Hepatocyte (in vitro differentiated cells): ENCODE measurements at regions not wholly inside any gene's neighbourhood (a gene's known extent, or its start where the extent isn't known, plus 50 kb on each side); places are given as distances from the start of the nearest gene placed in this dataset.
A peak's percentile ranks its signal among the peaks of the same experiment; 100 is the strongest.

Source experiments
- DNase-seq: peaks from one replicate; pipeline ENCODE4 v3.0.0-alpha.2; 2016; ENCODE audit warnings: low spot score
- H2AFZ ChIP-seq: fragments of 200-600 bp; sonication (generic); 2 replicates; pipeline ENCODE4 v1.6.0; 2016; ENCODE audit warnings: antibody characterized with exemption, mild to moderate bottlenecking
- H3K27ac ChIP-seq: fragments of 200-600 bp; sonication (generic); 2 replicates; pipeline ENCODE4 v1.5.1; 2016; ENCODE audit warnings: mild to moderate bottlenecking
- H3K27me3 ChIP-seq: fragments of 200-600 bp; sonication (generic); 2 replicates; pipeline ENCODE4 v1.6.1; 2016
- H3K36me3 ChIP-seq: fragments of 200-600 bp; sonication (generic); replicated peaks from 2 replicates; pipeline ENCODE4 v1.5.1; 2016; ENCODE audit warnings: low read depth; ENCODE audit not compliant: insufficient read depth
- H3K4me1 ChIP-seq: fragments of 200-600 bp; sonication (generic); 2 replicates; pipeline ENCODE4 v1.5.1; 2016; ENCODE audit warnings: mild to moderate bottlenecking, moderate library complexity; ENCODE audit not compliant: insufficient read depth
- H3K4me2 ChIP-seq: fragments of 200-600 bp; sonication (generic); 2 replicates; pipeline ENCODE4 v1.6.0; 2016
- H3K4me3 ChIP-seq: fragments of 200-600 bp; sonication (generic); 2 replicates; pipeline ENCODE4 v1.5.1; 2016; ENCODE audit warnings: mild to moderate bottlenecking
- H3K79me2 ChIP-seq: fragments of 200-600 bp; sonication (generic); 2 replicates; pipeline ENCODE4 v1.6.0; 2017; ENCODE audit warnings: mild to moderate bottlenecking
- H3K9me2 ChIP-seq: fragments of 200-600 bp; sonication (generic); replicated peaks from 2 replicates; pipeline ENCODE4 v1.6.0; 2017; ENCODE audit warnings: mild to moderate bottlenecking; ENCODE audit not compliant: insufficient read depth
- H3K9me3 ChIP-seq: fragments of 200-600 bp; sonication (generic); 2 replicates; pipeline ENCODE4 v1.5.1; 2016; ENCODE audit warnings: low read depth, mild to moderate bottlenecking
- H4K20me1 ChIP-seq: fragments of 200-600 bp; sonication (generic); 2 replicates; pipeline ENCODE4 v1.6.0; 2016; ENCODE audit warnings: mild to moderate bottlenecking; ENCODE audit not compliant: insufficient read depth, poor library complexity, severe bottlenecking
- EZH2 ChIP-seq: fragments of 200-600 bp; sonication (generic); IDR thresholded peaks from 2 replicates; pipeline ENCODE4 v1.6.1; 2016; ENCODE audit warnings: antibody characterized with exemption, mild to moderate bottlenecking, borderline replicate concordance
- EZH2phosphoT487 ChIP-seq: fragments of 200-600 bp; sonication (generic); IDR thresholded peaks from one replicate; pipeline ENCODE4 v1.6.1; 2018; ENCODE audit warnings: antibody characterized with exemption, mild to moderate bottlenecking, low read depth, moderate library complexity; ENCODE audit not compliant: unreplicated experiment, severe bottlenecking
- WGBS: methylation state at CpG from one replicate; pipeline ENCODE4 v1.1.6; 2016; ENCODE audit warnings: low lambda C conversion rate; ENCODE audit errors: missing lambda C conversion rate; 5-methylcytosine and 5-hydroxymethylcytosine counted together
- TF ChIP-seq, protein P1 (sequence below): fragments of 200-600 bp; sonication (generic); IDR thresholded peaks from 2 replicates; pipeline ENCODE4 v1.5.1; 2016; ENCODE audit warnings: antibody characterized with exemption, mild to moderate bottlenecking; ENCODE audit not compliant: poor library complexity

DNA sequence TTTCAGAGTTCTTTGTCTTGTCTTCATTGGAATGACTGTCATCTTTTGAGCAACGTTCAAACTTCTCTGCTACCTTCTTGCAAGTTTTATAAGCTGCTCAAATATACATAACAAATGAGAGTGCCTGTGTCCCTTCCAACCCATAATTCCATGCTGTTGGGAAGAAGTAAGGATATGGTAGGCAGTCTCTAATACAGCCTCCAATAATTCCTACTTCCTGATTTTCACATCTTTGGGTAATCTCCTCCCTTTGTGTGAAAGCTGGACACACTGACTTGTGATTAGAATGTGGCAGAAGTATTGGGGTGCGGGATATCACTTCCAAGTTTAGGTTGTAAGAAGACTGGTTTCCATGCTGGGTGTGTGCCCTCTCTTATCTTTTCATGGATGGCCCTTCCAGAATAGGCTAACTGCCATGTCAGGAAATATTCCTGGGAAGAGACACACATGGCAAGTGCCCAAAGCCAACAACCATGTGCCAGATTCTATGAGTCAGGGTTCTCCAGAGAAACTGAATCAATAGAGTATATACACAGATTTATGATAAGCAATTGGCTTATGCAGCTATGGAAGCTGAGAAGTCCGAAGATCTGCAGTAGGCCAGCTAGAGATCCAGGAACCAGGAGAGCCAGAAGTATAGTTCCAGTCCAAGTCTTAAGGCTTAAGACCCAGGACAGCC lies 531.3 kb downstream of the NTRK2 start:
- H3K4me3 ChIP-seq: no peak overlapping the region
- H3K9me3 ChIP-seq: no peaks in the 10 kb centered on the region
- WGBS: 85% methylated on average over 3 of the region's 3 CpGs
- H3K4me1 ChIP-seq: no peaks in the 10 kb centered on the region
- no peaks in the 10 kb centered on the region for H3K9me2 ChIP-seq
- no peak overlapping the region for H3K4me2 ChIP-seq
- H3K79me2 ChIP-seq: no peaks in the 10 kb centered on the region
- no peaks in the 10 kb centered on the region for H3K36me3 ChIP-seq
- H3K27me3 ChIP-seq: no peaks in the 10 kb centered on the region
- H3K27ac ChIP-seq: peak overlapping the region; percentile 85
- TF ChIP-seq EZH2: no peak
- TF ChIP-seq, protein P1, sequence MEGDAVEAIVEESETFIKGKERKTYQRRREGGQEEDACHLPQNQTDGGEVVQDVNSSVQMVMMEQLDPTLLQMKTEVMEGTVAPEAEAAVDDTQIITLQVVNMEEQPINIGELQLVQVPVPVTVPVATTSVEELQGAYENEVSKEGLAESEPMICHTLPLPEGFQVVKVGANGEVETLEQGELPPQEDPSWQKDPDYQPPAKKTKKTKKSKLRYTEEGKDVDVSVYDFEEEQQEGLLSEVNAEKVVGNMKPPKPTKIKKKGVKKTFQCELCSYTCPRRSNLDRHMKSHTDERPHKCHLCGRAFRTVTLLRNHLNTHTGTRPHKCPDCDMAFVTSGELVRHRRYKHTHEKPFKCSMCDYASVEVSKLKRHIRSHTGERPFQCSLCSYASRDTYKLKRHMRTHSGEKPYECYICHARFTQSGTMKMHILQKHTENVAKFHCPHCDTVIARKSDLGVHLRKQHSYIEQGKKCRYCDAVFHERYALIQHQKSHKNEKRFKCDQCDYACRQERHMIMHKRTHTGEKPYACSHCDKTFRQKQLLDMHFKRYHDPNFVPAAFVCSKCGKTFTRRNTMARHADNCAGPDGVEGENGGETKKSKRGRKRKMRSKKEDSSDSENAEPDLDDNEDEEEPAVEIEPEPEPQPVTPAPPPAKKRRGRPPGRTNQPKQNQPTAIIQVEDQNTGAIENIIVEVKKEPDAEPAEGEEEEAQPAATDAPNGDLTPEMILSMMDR: no peak
- no peak for TF ChIP-seq EZH2phosphoT487
- no peak overlapping the region for H2AFZ ChIP-seq
- DNase-seq: no peak
- no peaks in the 10 kb centered on the region for H4K20me1 ChIP-seq

DNA sequence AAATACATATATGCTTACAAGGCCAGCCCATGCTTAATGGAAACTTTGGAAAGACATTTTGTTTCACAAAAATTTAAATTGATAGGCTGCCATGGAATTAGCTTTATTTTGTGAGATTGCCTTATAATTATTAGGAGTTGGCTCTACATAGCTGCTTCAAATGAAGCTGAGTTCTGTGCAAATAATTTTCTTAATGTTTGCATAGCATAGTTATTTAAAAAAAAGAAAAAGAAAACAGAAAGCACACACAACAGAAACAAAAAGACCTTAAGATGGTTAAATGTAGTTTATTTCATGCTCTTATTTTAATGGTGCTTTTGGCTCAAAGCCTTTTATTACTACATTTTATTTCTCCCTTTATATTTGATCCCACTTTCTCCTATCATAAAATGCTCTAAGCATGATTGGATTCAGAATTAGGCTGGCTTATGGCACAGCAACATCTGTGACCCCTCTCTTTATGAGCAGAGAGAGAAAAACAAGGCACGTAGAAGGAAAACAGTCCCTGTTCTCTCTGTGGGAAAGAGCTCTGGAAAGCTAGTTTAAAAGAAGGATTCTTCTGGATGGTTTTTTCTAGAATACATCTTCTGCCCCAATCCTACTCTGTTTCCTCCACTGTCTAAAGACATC lies 530.5 kb downstream of the NTRK2 start:
- Histone ChIP-seq H3K27ac (peak overlapping the region; percentile 85), H3K4me1 (no peaks in the 10 kb centered on the region), H3K36me3 (no peaks in the 10 kb centered on the region), H4K20me1 (no peaks in the 10 kb centered on the region), H3K4me3 (no peak overlapping the region), H3K27me3 (no peaks in the 10 kb centered on the region), H3K9me3 (no peaks in the 10 kb centered on the region), H3K9me2 (no peaks in the 10 kb centered on the region), H3K79me2 (no peaks in the 10 kb centered on the region), H2AFZ (no peak overlapping the region), H3K4me2 (no peak overlapping the region)
- 56% methylated on average over 1 of the region's 1 CpG for WGBS
- TF ChIP-seq EZH2phosphoT487 (no peak), EZH2 (no peak)
- TF ChIP-seq, protein P1: no peak
- peak; percentile 23 for DNase-seq

DNA sequence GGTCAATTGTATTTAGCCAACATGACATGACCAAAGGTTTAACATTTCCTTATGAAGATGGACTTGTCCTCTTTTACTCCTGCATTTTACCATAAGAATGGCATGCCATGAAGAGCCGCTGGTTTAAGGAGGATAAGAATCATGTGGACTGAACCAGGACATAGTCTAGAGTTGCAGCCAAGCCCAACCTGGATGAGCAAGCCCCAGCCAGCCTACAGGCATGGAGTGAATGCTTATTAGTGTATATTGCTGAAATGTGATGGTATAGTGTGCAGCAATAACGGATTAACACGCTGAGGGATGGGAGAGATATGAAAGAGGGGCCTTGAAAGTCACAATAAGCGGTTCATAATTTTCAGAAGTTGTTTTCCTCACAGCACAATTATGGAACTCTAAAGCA lies 523.2 kb downstream of the NTRK2 start:
- Histone ChIP-seq H3K27ac (no peak overlapping the region), H4K20me1 (no peaks in the 10 kb centered on the region), H2AFZ (no peak overlapping the region), H3K4me3 (no peak overlapping the region), H3K4me1 (no peaks in the 10 kb centered on the region), H3K27me3 (no peaks in the 10 kb centered on the region), H3K9me2 (no peaks in the 10 kb centered on the region), H3K9me3 (no peaks in the 10 kb centered on the region), H3K36me3 (no peaks in the 10 kb centered on the region), H3K4me2 (no peak overlapping the region), H3K79me2 (no peaks in the 10 kb centered on the region)
- DNase-seq: no peak
- 94% methylated on average over 4 of the region's 4 CpGs for WGBS
- no peak for TF ChIP-seq EZH2phosphoT487
- TF ChIP-seq, protein P1: no peak
